AG10803 (cell line): ENCODE measurements at regions not wholly inside any gene's neighbourhood (a gene's known extent, or its start where the extent isn't known, plus 50 kb on each side); places are given as distances from the start of the nearest gene placed in this dataset.

Source experiments
- DNase-seq: peaks from one replicate; pipeline ENCODE4 v3.0.0; 2010; ENCODE audit warnings: low read depth
- H3K4me3 ChIP-seq: 2 replicates; pipeline ENCODE4 v1.5.1; 2011; ENCODE audit warnings: mild to moderate bottlenecking, low read length, control low read depth
- TF ChIP-seq, protein P1 (sequence below): conservative IDR thresholded peaks from 2 replicates; pipeline ENCODE4 v1.5.1; 2011; ENCODE audit warnings: mild to moderate bottlenecking, low read length, control low read depth, inconsistent platforms

DNA sequence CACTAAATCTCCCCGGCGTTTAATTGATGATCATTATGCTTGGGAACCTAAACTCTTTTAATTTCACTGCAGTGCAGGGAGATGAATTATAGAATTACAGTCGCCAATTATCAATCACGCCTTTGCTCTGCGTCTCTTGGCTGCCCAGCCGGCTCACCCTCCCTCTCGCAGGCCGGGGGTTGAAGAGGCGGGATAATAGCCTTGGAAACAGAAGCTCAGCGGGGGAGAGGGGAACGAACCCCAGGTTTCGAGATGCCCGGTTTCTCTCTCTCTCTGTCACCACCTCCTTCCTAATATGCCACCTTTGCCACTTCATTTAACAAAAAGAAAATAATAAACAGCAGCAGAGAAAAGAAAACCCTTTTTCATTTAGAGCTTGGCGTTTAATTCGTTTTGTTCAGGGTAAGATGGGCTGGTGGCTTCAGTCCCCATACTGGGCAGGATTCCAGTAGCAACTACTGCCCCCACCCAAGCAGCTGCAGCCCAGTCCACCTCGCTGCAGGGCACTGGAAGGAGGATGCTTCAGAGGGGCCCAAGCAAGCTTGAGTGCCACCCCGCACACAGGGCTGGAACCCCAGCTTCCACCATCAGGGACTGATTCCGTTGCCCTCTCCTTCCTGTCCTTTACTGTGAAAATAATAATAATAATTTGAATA lies 271.7 kb downstream of the BUD13 start:
- TF ChIP-seq, protein P1, sequence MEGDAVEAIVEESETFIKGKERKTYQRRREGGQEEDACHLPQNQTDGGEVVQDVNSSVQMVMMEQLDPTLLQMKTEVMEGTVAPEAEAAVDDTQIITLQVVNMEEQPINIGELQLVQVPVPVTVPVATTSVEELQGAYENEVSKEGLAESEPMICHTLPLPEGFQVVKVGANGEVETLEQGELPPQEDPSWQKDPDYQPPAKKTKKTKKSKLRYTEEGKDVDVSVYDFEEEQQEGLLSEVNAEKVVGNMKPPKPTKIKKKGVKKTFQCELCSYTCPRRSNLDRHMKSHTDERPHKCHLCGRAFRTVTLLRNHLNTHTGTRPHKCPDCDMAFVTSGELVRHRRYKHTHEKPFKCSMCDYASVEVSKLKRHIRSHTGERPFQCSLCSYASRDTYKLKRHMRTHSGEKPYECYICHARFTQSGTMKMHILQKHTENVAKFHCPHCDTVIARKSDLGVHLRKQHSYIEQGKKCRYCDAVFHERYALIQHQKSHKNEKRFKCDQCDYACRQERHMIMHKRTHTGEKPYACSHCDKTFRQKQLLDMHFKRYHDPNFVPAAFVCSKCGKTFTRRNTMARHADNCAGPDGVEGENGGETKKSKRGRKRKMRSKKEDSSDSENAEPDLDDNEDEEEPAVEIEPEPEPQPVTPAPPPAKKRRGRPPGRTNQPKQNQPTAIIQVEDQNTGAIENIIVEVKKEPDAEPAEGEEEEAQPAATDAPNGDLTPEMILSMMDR = no peak
- no peak overlapping the region for H3K4me3 ChIP-seq
- no peak for DNase-seq

- no peak overlapping the region for H3K4me3 ChIP-seq
- TF ChIP-seq, protein P1 = no peak
These were observed 272.5 kb downstream of the BUD13 start for GRCh38 chr11:116500026-116500946.

DNA sequence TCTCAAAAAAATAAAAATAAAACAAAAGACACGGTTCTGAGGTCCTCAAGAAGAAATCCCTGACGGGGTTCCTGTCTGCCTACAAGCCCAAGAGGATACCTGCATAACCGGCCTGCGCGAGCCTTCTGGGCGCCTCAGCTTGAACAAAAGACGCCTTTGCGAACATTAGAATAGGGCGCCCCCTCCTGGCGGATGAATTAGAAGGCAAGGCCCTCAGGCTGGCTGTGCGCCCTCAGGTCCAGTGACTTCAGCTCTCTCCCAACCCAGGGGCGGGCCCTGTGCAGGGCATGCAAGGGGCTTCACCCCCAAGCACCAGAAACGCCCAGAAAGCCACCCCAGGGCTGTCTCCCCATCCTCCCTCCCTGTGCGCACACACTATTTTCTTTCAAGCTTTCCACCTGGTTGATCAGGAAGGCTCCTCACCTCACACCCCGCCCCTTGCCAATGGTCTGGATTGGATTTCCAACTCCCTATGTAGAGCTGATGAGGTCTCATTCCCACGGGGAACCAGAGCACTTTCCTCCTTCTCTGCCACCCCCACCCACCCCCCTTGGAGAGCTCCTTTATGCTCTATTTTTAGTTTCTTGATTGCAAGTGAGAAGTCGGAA lies 273.3 kb downstream of the BUD13 start:
- DNase-seq = peak; percentile 45
- H3K4me3 ChIP-seq = no peak overlapping the region
- TF ChIP-seq, protein P1 = peak; percentile 48

More at GRCh38 chr11:116500026-116500946, 272.5 kb downstream of the BUD13 start:
- DNase-seq = no peak

GRCh38 chr11:116498161-116498560 lies 274.6 kb downstream of the BUD13 start:
- TF ChIP-seq, protein P1 = no peak
- no peak overlapping the region for H3K4me3 ChIP-seq
- DNase-seq = no peak

- H3K4me3 ChIP-seq = no peak overlapping the region
- TF ChIP-seq, protein P1 = no peak
- no peak for DNase-seq
These were observed 280.2 kb downstream of the BUD13 start for GRCh38 chr11:116492600-116492999.

- DNase-seq = no peak
- no peak overlapping the region for H3K4me3 ChIP-seq
- TF ChIP-seq, protein P1 = no peak
These were observed 283.9 kb downstream of the BUD13 start for GRCh38 chr11:116488836-116489389.
